ENCODE measurements at regions not wholly inside any gene's neighbourhood (a gene's known extent, or its start where the extent isn't known, plus 50 kb on each side); places are given as distances from the start of the nearest gene placed in this dataset.

DNA sequence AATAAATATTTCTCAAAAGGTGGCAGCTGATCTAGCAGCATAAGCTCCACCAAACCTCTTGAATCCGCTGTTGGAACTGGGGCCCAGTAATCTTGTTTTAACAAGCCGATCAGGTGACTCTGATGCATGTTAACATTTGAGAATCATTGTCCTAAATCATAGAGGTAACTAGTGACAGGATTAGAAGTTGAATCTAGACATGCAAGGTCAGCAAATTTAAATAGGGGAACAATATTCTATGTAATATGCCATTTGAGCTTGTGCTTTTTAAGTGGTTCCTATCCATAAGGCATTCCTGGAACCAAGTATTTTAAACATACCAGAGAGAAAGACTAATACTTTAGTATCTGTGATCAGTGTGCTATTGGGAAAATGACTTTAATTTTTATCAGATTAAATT is 412.8 kb downstream of the PYDC2 start:
- Histone ChIP-seq H3K36me3 (no peaks in the 10 kb centered on the region), H3K4me3 (ENCODE audit: low read depth, low read length) (no peak overlapping the region), H3K27ac (no peak overlapping the region), H3K9me3 (ENCODE audit: severe bottlenecking) (no peaks in the 10 kb centered on the region), H3K27me3 (ENCODE audit: insufficient read depth, low read depth, severe bottlenecking) (no peaks in the 10 kb centered on the region)
- DNase-seq: no peak
- TF ChIP-seq, protein P1, sequence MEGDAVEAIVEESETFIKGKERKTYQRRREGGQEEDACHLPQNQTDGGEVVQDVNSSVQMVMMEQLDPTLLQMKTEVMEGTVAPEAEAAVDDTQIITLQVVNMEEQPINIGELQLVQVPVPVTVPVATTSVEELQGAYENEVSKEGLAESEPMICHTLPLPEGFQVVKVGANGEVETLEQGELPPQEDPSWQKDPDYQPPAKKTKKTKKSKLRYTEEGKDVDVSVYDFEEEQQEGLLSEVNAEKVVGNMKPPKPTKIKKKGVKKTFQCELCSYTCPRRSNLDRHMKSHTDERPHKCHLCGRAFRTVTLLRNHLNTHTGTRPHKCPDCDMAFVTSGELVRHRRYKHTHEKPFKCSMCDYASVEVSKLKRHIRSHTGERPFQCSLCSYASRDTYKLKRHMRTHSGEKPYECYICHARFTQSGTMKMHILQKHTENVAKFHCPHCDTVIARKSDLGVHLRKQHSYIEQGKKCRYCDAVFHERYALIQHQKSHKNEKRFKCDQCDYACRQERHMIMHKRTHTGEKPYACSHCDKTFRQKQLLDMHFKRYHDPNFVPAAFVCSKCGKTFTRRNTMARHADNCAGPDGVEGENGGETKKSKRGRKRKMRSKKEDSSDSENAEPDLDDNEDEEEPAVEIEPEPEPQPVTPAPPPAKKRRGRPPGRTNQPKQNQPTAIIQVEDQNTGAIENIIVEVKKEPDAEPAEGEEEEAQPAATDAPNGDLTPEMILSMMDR (IDR thresholded peaks at IDR 0.05; ENCODE audit: low read depth, low read length): no peak

DNA sequence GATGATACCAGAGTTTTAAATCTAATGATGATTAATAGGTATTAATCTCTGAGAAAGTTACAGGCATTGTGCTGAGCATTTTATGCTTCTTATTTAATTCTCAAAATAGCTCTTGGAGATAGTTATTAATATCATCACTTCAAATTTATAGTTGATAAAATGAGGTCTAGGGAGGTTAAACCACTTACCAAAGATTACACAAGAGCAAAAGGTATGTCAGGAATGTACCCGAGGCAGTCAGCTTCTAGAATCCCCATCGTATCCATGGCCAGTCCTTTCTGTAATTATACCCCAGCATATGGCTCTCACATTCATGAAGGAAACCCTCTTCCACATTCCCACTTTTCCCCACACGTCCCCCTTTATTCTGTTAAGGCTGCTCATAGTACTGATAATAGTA is 421.3 kb downstream of the PYDC2 start:
- TF ChIP-seq, protein P1 (IDR thresholded peaks at IDR 0.05; ENCODE audit: low read depth, low read length): no peak
- H3K9me3 ChIP-seq (ENCODE audit: severe bottlenecking): no peaks in the 10 kb centered on the region
- H3K27me3 ChIP-seq (ENCODE audit: insufficient read depth, low read depth, severe bottlenecking): no peaks in the 10 kb centered on the region
- no peak overlapping the region for H3K4me3 ChIP-seq (ENCODE audit: low read depth, low read length)
- H3K27ac ChIP-seq: no peak overlapping the region
- DNase-seq: no peak
- H3K36me3 ChIP-seq: no peaks in the 10 kb centered on the region

DNA sequence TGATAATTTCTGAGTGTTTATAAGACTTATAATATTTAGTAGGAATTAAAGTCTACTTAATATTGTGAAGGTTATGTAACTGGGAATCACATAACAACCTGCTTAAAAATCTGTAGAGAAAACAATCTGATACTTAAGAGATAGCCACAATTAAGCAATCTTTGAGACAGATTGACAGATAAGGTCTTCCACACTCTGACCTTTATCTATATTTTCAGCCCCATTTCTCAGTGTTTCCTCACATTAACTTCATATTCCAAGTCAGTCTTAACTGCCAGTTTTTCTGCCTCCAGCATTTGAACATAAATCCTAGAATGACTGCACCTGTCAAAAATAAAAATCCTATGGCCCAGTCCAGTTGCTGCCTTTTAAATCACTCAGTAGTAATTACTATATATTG is 423.2 kb downstream of the PYDC2 start:
- TF ChIP-seq, protein P1 (IDR thresholded peaks at IDR 0.05; ENCODE audit: low read depth, low read length): no peak
- no peak for DNase-seq
- Histone ChIP-seq H3K9me3 (ENCODE audit: severe bottlenecking) (no peaks in the 10 kb centered on the region), H3K27me3 (ENCODE audit: insufficient read depth, low read depth, severe bottlenecking) (no peaks in the 10 kb centered on the region), H3K27ac (no peak overlapping the region), H3K4me3 (ENCODE audit: low read depth, low read length) (no peak overlapping the region), H3K36me3 (no peaks in the 10 kb centered on the region)

GRCh38 chr3:191889106-191889505 is 428.1 kb downstream of the PYDC2 start:
- H3K36me3 ChIP-seq: no peaks in the 10 kb centered on the region
- no peak for DNase-seq
- TF ChIP-seq, protein P1 (IDR thresholded peaks at IDR 0.05; ENCODE audit: low read depth, low read length): no peak
- no peak overlapping the region for H3K4me3 ChIP-seq (ENCODE audit: low read depth, low read length)
- H3K27ac ChIP-seq: no peak overlapping the region
- H3K27me3 ChIP-seq (ENCODE audit: insufficient read depth, low read depth, severe bottlenecking): no peaks in the 10 kb centered on the region
- no peaks in the 10 kb centered on the region for H3K9me3 ChIP-seq (ENCODE audit: severe bottlenecking)

DNA sequence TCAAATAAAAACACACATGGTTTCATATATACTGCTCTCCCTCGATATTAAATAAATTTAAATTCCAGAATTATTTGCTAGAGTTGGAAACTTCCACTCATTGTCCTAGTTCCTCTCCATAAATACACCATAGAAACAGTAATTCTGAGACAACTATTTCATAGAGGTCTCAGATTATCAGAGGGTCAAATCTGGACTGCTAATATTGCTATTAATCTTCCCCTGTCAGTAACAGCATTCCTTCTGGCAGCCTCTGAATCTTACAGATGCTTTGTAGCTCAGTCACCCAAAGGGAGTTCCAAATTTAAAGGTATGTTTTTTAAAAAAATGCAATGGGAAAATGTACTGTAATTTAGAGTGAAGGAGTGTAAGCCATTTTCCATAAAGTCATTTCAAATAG is 428.8 kb downstream of the PYDC2 start:
- Histone ChIP-seq H3K36me3 (no peaks in the 10 kb centered on the region), H3K27me3 (ENCODE audit: insufficient read depth, low read depth, severe bottlenecking) (no peaks in the 10 kb centered on the region), H3K4me3 (ENCODE audit: low read depth, low read length) (no peak overlapping the region), H3K27ac (no peak overlapping the region), H3K9me3 (ENCODE audit: severe bottlenecking) (no peaks in the 10 kb centered on the region)
- no peak for DNase-seq
- TF ChIP-seq, protein P1 (IDR thresholded peaks at IDR 0.05; ENCODE audit: low read depth, low read length): no peak

DNA sequence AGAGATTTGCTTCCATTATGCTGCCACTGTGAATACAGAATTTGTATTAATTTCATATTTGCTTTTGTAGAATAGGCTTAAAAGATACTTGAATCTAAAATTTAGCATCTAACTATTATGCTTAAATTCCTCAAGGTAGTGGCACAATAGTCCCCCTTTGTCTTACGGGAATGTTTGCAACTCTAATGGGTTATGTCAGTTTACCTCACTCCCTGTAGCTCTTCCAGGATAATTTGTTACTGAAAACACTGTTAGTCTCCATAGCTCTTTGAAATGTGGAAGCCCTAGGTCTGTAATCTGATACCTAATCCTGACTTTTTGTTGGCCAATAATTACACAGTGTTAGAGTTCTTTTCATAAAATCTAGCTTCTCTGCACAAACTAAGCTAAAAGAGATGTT is 433.4 kb downstream of the PYDC2 start:
- Histone ChIP-seq H3K36me3 (no peaks in the 10 kb centered on the region), H3K9me3 (ENCODE audit: severe bottlenecking) (no peaks in the 10 kb centered on the region), H3K27ac (no peak overlapping the region), H3K27me3 (ENCODE audit: insufficient read depth, low read depth, severe bottlenecking) (no peaks in the 10 kb centered on the region), H3K4me3 (ENCODE audit: low read depth, low read length) (no peak overlapping the region)
- DNase-seq: no peak
- TF ChIP-seq, protein P1 (IDR thresholded peaks at IDR 0.05; ENCODE audit: low read depth, low read length): no peak
